ENCODE measurements at regions not wholly inside any gene's neighbourhood (a gene's known extent, or its start where the extent isn't known, plus 50 kb on each side); places are given as distances from the start of the nearest gene placed in this dataset.

- TF ChIP-seq REST (IDR thresholded peaks at IDR 0.05; ENCODE audit: low read depth): no peak
- no peak for TF ChIP-seq MAX (IDR thresholded peaks at IDR 0.05)
- TF ChIP-seq TCF12 (IDR thresholded peaks at IDR 0.05; ENCODE audit: low read depth): no peak
- no peak for TF ChIP-seq CREB1 (IDR thresholded peaks at IDR 0.05; ENCODE audit: low read depth)
- no peak for TF ChIP-seq CEBPB (IDR thresholded peaks at IDR 0.05)
- no peak for TF ChIP-seq EP300 (IDR thresholded peaks at IDR 0.05; ENCODE audit: borderline replicate concordance)
- TF ChIP-seq TAF1 (IDR thresholded peaks at IDR 0.05; ENCODE audit: low read depth): no peak
Observed at GRCh38 chr4:115505326-115505725, 391.9 kb upstream of the NDST4 start.
